Ramos (cell line): ENCODE measurements at regions not wholly inside any gene's neighbourhood (a gene's known extent, or its start where the extent isn't known, plus 50 kb on each side); places are given as distances from the start of the nearest gene placed in this dataset.

Source experiments
- in situ Hi-C: fragments of 300-500 bp; cut with MboI; formaldehyde crosslinking; loops from one replicate; pipeline ENCODE4 v1.14.3; 2022; ENCODE audit warnings: low sequenced_read_pairs; ENCODE audit not compliant: unreplicated experiment

GRCh38 chr5:152274224-152274623, 130.9 kb downstream of the NMUR2 start:
- in situ Hi-C loops: no loop called here

DNA sequence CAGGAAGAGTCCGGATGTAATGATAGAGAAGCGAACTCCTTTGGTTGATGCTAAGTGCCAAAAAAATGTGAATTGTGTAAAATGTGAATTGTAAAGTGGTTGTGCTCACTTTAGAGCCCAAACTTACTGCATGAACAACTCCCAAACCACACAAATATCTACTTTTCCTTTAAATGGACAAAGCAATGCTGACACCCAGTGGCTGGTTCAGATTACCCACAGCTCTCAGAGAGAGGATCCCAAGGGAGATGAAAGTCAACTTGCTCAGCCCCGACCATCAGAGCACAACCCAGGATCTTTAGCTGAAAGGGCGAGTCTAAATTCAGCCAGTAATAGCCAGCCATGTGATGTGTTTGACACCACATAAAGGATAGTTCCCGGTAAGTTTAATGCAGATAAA, 133.7 kb downstream of the NMUR2 start:
- in situ Hi-C loops: no loop called here

DNA sequence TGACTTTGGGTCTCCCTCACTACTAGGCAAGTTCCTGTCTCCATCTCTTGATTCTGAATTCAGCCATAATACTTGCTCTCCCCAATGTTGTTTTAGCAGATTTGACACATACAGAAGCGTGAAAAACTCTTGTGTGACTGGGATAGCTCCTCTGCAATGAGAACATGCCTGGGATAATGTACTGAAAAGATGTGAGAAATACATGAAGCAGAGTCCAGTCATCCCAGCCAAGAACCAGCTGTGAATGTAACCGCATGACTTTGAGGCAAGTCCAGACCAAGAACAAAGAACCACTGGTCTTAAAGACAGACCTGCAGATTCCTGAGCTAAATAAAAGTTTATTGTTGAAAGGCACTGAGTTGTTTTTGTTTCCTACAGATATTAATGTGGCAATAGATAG, 135.0 kb downstream of the NMUR2 start:
- in situ Hi-C loops: no loop called here

DNA sequence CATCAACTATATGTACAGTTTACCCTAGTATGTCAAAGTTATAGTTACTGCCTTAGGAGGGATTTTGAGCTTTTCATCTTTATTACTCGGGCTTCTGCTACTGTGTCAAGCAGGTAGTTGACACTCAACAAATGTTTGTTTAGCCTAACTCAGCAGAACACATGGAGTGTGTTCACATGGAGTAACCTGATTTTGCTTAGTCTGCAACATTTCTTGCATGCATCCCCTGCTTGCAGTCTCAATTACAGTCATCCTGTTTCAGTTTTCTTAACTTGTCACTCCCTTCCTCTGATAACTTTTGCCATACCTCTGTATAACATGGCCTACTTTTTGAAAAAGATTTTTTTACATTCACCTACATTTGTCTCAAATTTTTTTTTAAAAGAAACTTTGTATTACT, 135.5 kb downstream of the NMUR2 start:
- in situ Hi-C loops: no loop called here

- in situ Hi-C loops: no loop called here
These were observed 140.3 kb downstream of the NMUR2 start for GRCh38 chr5:152264645-152265254.

- in situ Hi-C loops: no loop called here
These were observed 142.4 kb downstream of the NMUR2 start for GRCh38 chr5:152262667-152263066.

GRCh38 chr5:152260940-152261339, 144.1 kb downstream of the NMUR2 start:
- in situ Hi-C loops: no loop called here

- in situ Hi-C loops: no loop called here
These were observed 145.4 kb downstream of the NMUR2 start for GRCh38 chr5:152259702-152260101.

DNA sequence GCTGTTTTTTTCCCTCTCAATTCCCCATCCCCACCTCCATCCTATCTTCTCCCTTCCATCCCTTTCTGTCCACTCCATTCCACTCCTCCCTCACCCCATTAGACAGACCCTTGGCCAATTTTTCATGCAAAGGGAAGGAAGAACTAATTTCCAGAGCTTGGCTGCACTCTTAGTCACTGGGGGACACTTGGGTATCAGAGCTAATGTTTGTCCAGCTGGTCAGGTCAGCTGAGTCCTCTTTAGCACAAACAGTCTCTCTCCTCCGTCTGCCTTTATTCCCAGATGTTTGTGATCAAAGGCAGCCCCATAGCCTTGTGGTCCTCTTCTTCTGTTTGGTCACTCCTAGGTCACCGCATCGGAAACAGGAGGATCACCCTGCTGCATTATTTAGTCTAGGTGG, 148.5 kb downstream of the NMUR2 start:
- in situ Hi-C loops: no loop called here

GRCh38 chr5:152255411-152255810, 149.7 kb downstream of the NMUR2 start:
- in situ Hi-C loops: no loop called here

DNA sequence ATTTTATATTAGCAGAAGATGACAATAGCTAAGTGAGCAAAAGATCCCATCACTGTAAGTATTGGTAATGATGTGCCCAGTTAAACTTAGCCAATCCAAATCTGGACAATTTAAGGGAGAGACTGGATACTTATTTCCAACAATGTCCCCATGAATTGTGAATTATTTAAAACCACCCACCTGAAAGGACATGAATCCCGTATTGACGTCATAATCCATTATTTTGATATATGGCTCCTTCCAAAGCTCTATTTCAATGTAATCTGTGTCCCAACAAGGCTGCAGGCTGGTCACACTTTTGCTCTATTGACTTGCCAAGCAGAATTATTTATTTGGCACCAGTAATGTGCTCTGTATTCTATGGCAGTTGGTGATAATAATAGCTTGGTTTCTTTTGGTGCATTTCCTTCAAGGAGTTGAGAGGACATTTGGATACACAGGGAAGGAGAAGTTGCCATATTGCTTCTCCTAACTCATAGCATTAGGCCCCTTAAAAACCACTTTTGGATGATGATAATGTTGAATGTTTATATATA, 157.2 kb downstream of the NMUR2 start:
- in situ Hi-C loops: no loop called here

DNA sequence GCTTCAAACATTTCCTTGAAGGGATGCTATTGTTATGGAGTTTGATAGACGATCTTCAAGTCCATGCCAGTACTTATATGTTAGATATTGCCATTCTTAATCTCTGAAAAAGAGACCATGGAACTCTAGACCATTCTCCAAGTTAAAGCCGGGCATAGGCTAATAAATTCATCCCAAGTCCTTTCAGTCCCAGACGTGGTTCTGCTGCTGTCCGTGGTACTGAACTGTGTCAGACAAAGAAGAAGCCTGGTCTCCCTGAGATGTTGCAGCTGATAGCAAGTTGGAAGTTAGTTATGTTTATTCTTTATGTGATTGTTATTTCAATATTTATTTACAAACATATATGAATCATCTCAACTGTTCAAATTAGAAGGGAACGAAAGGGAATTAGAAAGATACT, 158.7 kb downstream of the NMUR2 start:
- in situ Hi-C loops: no loop called here

DNA sequence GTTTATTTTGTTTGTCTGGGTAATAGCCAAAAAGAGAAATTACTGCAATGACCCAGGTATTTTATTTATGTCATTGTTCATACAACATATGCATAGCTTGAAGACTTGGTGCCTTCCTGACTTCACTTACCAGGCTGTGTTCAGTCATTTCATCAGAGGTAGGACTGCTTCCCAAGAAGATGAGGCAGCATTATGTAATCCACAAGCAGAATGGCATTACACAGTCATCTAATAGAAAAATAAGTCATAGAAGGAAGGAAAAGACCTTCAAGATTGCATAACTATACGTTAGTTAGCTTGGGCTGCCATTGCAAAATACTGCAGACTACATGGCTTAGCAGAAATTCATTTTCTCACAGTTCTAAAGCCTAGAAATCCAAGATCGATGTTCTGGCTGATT, 167.5 kb downstream of the NMUR2 start:
- in situ Hi-C loops: no loop called here

GRCh38 chr5:152226191-152226590, 178.9 kb downstream of the NMUR2 start:
- in situ Hi-C loops: no loop called here

DNA sequence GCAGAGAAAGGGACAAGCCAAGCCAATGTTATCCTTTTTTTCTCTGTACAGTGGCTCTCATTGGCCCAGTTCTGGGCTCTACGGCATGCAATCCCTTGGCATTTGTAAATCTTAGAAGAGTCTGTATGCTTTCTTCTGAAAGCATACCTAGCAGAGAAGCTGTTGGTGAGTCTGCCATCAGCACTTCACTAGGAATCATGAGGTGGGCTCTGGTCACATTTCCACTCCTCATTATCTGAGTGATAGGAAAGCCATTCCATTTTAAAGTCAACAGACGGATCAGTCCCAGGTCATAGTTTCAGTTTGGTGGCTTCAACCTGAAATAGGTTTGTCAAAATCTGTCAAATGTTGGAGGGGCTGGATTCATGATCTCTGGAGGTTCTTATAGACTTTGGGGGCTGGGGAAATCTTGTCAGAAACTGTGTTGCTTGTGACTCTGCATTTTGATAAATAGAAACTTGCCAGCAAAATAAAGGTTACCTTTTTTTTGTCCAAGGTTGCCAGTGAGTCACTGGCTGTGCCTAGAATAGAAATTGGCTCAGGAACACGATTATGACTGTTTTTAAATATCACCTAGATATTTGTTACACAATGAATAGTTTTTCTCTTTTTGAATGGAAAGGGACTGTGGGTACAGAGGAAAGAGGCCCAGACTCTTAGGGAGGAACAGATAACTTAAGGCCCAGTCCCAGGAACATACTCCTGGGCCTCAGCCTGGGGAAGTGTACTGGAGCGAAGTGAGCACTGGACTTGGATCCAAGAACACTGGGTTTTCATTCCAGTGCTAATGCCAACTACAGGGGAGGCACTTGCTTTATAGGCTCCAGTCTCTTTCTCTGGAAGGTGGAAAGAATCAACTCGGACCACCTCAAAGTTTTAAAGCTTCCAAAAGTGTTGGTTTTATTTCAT, 183.1 kb downstream of the NMUR2 start:
- in situ Hi-C loops: no loop called here

DNA sequence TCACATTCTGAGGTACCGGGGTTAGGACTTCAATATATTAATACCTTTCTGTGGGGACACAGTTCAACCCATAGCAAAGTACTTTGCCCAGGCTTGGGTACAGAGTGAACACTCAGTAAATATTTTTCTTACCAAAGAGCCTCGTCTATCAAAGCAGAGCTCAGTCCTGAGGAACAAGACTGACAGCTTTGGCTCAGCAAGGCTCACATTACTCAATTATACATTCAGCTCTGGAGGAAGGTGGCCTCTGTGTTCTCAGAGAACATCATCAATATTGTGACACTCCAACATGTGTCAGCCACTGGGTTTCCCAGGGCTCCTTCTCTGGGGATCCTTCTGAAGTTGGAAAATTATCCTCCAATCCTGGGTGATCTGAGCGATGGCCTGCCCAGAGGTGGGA, 186.4 kb downstream of the NMUR2 start:
- in situ Hi-C loops: no loop called here

DNA sequence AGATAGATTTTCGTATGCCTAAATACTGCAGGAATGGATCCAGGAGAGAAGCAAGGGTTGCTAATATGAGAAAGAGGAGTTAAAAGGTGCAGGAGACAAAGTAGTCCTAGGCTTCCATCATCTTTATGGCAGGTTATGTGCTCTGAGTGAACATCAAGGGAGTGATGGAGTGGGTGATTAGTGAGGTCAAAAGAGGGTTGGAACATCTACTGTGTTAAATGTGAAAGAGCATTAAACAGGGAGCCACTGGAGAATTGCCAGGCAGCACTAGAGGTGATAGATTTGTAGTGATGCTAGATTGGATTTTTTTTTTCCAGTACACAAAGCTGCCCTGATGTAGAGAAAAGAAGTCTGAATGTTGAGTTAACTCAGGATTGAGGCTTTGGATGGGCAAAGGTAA, 199.3 kb downstream of the NMUR2 start:
- in situ Hi-C loops: no loop called here

DNA sequence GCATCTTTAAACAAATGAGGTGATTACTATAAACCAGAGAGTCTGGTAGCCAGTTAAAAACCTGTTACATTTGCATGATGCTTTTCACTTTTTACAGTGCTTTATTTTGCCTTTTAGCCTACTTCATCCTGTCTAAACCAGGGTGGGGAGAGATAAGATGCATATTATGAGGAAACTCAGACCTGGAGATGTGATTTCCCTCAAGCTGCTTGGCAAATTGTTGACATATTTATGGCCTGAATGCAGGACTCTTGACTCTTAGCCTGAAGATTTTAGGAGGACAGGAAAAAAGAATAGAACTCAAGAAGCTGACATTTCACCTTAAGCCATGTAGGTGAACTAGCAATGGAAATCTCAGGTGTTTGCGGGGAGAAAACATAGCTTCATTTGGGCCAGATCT, 202.8 kb downstream of the NMUR2 start:
- in situ Hi-C loops: no loop called here

DNA sequence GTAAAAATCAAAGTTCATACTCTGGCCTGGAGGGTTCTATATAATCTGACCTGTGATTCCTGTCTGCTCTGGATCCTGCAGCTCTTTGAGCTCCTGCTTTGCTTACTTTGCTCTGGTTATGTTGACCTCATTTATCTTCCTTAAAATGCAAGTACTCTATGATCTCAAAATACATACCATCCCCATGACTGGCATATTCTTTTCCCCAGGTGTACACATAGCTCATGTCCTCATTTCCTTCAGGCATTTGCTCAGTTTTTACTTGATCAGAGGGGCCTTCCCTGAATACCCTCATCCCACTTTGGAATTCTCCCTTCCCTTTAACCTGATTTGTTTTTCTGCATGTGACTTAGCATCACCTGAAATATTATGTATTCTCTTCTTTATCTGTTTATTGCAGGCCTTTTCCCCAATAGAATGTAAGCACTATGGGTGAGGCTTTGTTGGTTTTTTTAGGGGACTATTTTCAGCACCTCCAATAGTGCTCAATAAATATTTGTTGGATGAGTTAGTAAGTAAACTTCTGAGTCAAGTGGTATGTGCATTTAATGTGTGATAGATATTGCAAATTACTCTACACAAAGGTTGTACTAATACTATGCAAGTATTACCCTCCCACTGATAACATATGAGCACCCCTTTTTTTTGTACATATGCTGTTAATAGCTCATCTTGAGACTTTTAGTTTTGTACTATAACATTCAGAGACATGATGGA, 211.5 kb downstream of the NMUR2 start:
- in situ Hi-C loops: no loop called here

- in situ Hi-C loops: no loop called here
These were observed 216.8 kb downstream of the NMUR2 start for GRCh38 chr5:152188251-152188650.

- in situ Hi-C loops: no loop called here
These were observed 217.4 kb downstream of the NMUR2 start for GRCh38 chr5:152187668-152188067.
